Activated CD4-positive, alpha-beta T cell treated with anti-CD3 and anti-CD28 coated beads, Interleukin-2, Interleukin-4, amounts not matched to agents 100 ng/mL and 50 ng/mL, durations not matched to agents 16 hours and 8 hours (primary cell): ENCODE measurements at regions not wholly inside any gene's neighbourhood (a gene's known extent, or its start where the extent isn't known, plus 50 kb on each side); places are given as distances from the start of the nearest gene placed in this dataset.

Source experiments
- DNase-seq: peaks from one replicate; pipeline ENCODE4 v3.0.0-alpha.2; 2020; ENCODE audit warnings: low spot score

DNA sequence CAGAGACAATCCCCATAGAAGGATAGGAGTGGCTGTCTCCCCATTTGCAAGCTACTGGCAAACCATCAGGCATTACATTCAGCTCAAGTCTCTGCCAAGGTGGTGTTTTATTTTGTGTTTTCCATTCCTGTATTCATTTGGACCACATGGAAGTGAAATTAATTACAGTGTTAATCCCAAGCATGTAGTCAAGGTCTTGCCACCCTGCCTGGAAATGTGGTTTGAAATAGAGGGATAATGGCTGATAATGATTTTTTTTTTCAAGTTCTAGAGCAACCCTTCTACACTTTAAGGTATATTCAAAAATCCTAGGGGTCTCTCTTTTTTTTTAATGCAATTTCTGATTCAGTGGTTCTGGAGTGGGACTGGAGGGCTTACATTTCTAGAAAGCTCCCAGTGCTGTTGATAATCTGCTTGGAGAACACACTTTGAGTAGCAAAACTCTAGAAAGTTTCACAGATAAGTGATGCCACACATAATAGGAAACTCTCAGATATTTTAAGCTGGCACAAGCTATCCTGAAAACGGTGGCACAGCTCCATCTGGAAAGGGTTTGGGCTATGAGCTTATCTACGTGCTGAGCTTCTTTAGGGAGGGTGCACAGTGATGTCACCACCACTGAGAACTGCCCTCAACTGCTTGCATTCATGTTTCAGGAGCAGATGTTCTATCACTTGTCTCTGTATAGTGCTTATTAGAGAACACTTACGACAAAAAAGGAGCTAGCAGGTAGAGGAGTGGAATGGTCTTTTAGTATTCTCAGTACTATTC lies 140.1 kb upstream of the IL12A start:
- DNase-seq: no peak

DNA sequence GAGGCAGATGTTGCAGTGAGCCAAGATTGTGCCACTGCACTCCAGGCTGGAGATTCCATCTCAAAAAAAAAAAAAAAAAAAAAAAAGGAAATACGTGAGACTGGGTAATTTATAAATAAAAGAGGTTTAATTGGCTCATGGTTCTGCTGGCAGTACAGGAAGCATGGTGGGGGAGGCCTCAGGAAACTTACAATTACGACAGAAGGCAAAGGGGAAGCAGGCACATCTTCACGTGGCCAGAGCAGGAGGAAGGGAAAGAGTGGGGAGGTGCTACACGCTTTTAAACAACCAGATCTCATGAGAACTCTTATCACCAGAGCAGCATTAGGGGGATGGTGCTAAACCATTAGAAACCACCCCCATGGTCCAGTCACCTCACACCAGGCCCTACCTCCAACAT lies 138.2 kb upstream of the IL12A start:
- DNase-seq: no peak

DNA sequence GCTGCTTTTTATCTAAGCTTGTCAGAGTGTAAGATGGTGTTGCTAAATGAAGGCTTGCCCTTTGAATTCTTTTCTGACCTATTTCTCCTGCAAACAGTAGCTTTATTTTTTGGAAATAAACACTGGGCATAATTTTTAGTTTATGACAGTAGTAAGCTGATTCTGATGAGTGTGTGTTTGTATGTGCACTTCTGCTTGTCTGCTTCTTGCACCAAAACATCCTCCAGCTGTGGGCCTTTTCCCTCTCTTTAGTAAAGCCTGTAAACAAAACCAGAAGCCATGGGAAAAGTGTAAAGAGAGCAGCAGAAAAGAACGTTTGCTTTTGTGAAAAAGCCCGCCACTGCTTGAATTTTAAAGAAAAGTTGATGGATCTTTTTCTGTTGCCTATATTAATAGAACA lies 136.4 kb upstream of the IL12A start:
- DNase-seq: no peak

DNA sequence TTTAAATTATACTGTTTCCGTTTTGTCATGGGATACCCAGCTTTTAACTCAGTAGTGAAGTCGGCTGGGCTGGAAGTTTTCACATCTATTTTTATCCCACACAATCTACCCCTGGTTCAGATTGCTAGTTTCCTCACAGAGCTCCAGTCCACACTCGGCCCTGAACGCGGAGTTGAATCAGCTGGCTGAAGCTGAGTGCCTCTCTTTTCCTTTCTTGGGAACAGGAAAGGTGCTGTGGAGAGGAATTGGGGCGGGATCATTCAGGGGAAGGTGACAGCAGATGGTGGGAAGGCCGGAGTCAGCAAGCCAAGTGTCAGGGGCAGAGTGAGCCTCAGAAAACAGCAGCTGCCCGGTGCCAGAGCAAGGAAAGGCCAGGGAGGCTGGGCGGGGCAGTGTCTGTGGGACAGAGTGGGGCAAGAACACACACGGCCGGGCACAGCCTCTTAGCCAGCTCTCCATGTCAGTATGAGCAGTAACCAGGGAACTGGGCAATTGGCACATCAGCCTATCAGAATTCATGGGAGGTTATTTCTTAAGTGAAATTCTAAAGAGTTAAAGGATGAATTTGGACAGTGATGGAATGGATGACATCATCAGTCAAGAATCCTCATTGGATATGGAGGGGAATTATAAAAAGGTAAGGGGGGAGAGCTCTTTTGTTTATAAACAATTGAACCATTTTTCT lies 135.7 kb upstream of the IL12A start:
- no peak for DNase-seq

DNA sequence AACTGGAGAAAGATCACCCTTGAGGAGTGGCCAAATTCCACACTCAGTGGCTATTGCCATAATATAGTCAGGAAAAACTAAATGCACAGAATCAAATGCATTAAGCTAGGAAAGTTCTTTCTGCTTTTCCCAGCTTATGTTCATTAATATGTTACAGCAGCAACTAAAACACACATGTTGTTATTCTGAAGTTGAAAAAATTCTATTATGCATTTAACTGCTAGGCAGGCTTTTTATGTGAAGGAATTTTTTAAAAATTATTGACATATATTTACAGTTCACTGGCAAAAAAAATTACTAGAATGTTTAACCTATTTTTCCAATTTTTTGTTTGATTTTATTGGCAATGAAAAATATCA lies 135.2 kb upstream of the IL12A start:
- DNase-seq: no peak

DNA sequence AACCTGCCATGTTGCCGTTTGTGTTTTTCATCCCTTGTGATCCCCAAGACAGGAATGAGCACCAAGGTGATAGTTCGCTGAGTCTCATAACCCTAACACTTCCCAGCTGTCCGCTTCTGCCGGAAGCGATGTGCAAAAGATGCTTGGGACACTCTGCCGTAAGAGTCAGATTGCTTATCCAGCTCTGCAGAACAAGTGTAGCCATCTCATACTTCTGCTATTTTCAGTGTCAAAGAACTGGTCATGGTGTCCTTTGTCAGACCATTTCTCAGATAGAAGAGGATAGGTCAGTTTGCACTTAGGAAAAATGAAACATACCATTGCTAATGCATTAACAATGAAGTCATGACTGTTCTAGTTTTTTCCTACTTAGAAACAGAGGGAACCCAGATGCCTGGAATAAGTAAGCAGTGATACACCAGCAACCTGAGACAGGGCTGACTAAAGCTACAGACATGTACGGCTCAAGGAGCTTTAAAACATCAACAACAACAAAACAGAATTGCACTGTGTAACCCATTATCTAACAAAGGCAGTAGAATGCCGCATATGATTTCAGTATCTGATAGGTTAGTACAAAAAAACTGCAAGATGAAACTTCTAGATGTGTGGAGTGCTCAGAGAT lies 134.0 kb upstream of the IL12A start:
- no peak for DNase-seq

DNA sequence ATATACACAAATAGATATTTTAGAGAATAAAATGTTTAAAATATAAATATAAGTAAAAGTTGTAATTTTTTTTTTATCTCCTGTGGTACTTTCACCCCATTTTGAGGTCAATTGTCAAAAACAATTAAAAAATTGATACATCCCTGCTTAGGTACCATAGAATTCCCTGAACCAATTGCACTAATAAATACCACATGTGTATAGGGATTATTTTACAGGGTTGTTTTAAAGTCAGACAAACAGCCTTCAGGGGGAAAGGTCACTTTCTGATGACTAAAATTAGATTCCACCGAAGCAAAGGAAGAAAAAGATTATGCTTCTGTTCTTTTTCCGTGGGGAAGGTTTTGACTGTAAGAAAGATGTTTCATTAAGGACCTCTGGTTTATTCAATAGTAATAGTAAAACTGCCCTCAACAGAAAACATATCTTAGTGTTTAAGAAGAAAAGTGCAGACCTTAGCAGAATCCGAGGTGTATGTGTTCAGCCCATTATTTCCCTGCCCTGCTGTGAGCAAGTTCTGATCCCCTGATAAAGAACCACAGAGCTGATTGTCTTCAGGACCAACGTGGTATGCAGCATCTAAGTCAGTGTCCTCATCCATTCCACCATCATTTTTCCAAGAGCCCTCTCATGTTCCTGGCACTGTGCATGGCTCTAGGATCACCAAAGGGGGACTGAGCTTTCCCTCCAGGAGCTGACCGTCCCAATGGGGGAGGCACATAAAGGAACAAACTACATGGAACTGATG lies 132.9 kb upstream of the IL12A start:
- no peak for DNase-seq

DNA sequence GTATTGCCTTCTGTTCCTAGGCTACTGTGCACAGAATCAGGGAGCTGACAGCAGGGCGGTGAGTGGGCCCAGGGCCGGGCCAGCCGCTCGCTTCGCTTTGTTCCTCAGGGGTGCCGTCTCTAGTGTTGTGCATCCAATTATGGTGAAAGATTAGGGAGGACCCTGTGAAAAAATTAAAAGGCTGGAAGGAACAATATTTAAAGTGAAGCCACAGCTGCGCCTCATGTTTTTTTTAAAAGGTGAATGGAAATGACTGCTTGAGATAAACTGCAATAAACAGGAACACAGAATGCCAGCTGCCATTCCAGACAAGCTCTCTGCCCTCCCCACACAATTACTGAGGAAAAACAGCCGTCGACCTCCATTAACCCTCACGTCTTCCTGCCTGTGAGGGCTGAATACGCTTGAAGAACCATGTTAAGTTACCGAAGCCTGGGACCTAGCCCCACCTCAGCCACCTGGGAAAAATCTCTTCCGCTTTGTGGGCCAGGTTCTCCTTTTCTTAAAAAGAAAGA lies 132.0 kb upstream of the IL12A start:
- no peak for DNase-seq

DNA sequence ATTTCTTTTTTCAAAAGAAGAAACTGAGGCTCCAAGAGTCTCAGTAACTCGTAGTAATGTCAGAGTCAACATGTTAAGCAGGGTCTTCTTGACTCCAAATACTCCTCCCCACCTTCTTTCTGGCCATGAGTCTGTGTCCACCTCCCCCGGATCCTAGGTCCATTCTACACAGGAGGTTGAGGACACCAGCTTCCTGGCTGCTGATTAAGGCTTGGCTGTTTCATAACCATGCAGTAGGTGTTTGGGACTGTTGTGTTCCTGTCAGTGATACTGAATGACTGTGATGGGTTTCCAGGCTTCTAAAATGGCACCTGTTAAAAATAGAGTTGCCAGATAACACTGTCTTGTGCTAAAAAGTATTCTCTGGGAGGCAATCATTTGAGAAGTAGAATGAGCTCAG lies 130.8 kb upstream of the IL12A start:
- DNase-seq: no peak

DNA sequence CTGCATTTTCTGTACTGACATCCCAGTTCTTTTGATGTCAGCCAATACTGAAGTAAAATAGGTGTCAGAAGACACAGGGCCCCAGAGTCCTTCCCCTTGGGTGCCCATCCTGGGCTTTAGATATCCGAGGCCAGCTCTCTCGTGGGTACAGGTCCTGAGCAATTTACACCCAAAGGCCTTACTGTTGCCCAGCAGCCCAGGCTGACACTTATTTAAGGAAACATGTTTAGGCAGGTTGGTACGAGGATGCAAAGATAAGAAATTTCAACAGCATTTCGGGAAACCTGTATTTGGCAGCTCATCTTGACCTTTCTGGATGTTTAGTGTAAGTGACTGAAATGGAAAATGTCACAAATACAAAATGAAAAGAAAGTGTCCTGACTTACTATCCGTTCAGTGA lies 130.0 kb upstream of the IL12A start:
- DNase-seq: no peak

DNA sequence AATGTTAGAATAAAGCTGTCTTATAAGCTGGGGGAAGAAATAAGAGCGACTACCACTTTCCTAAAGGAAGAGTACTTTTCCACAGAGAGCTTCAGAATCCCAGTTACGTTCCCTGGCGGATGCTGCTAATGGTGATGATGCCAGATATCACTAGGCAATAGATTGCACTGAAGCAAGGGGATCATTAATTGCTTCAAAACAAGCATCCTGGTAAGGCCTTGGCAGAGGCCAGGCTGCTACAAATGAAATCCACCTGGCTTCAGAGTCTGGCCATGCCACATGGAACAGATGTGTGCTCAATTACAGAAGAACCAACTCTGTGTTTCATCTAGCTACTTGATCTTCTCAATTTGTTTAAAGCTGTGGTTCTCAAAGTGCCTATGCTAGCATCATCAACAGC lies 129.2 kb upstream of the IL12A start:
- DNase-seq: no peak

DNA sequence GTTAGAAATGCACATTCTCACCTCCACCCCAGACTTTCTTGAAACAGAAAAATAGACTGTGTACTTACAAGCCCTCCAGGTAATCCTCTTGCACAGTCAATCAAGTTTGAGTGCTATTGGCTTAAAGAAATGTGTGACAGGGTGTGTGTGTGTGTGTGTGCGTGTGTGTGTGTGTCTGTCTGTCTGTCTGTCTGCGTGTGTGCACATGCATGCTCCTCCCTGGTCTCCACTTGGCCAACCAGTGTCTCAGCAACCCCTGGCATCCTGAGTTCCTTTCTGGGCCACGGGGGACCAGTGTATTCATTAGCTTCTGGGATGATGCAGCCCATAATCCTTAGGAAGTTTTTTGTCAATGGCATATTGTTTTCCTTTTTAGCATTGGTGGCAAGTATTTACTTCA lies 128.8 kb upstream of the IL12A start:
- DNase-seq: no peak

DNA sequence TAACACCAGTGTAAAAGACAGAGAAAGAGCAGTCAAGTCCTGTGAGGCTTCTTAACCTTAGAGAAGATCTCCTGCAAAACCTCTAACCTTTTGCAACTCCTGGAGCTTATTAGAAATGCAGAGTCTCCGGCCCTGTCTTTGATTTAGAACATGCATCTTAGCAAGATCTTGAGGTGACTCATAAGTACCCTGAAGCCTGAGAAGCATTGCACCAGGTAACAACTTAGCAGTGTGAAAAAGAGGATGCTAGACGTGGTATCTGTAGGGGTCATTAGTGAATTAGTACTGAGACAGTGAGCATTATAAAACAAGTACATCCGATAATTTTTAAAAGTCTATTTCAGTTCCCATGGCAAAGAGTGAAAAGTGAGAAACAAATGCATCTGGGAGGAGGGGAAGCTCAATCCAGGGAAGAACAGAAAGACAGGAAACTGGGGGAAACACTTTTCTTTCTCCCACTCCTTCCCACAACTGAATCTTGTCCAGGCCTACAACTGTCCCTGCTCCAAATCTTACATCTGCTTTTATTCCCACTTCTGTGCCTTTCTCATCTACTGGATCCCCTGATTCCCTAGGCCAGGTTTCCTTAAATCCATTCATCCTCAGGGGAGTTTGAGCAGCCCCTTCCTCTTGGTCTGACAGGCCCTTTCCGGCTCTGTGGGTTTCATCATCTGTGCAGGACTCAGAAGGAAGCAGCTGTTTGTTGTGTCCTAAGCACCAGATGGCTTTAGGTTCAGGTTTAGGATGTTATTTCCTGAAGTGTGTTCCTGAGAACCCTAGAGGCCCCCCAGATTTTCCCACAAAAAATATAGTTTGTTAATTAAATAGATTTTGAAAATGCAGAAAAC lies 128.1 kb upstream of the IL12A start:
- DNase-seq: no peak

DNA sequence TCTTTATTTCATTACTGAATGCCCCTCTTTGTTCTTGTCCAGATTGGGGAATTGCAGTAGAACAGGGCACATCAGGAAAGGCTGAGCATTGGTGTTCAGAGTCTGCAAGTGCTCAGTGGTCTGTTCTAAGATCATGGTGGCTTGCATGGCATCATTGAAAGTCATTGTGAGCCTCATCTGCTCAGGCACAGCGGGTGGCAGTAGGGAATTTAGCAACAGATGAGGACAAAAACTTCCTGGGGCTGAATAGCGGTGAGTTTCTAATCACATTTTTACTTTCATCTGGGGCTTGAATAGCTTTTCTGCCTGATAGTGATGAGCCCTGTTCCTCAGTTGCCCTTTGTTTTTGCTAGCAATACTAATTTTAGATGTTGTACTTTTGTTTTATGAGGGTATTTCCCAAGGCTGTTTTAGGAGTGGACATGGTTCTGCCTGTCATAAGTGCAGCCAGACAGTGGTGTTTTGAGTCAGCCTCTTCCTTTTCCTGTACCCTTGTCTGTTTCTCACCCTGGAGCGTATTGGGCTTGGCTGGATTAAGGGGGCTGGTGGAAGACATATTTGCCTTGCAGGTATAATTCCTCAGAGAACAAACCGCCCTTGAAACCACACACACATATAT lies 127.2 kb upstream of the IL12A start:
- DNase-seq: no peak

DNA sequence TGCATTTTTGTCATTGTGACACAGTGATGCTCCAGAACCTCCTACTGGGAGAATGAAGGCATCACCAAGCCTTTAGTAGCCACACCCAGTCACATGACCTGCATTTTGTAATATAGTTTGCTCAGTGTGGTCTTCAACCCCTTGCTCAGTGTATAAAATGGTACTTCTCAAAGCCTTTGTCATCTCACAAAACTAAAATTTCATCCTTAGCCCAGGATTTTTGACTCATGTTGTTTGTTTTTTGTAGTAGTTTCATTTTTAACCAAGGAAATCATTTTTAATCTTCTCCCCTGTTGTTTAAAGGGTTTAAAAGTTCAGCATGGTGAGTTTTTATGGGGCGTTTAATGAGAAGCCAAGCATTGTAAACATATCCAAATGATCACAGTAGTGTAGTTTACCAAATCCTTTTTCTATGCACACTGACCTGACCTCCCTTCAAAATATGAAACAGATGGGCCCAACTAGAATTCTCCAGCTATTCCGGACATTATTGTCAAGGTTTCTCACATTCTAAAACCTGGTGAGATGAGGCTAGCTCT lies 123.5 kb upstream of the IL12A start:
- no peak for DNase-seq

DNA sequence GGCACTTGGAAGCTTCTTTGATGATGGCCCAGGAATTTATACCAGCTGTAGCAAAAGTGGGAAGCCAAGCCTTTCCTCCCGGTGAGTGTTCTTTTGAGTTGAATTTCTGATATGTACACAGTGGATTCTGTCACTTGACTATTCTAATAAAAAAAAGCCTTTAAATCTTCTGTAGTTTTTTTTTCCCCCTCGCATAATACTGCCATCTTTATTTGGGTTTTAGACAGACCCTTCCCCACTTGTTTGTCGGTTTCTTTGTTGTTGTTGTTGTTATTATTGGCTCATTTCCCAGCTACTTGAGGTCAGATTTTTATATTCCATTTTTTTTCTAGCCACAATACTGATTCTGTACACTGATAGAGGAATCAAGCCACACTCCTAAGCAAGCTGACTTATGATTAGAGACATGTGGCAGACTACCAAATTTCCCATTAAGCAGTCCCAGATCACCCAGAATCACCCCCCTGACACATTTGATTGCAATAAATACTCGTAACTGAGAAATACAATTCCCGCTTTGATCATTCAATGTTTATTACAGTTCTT lies 122.4 kb upstream of the IL12A start:
- DNase-seq: no peak

DNA sequence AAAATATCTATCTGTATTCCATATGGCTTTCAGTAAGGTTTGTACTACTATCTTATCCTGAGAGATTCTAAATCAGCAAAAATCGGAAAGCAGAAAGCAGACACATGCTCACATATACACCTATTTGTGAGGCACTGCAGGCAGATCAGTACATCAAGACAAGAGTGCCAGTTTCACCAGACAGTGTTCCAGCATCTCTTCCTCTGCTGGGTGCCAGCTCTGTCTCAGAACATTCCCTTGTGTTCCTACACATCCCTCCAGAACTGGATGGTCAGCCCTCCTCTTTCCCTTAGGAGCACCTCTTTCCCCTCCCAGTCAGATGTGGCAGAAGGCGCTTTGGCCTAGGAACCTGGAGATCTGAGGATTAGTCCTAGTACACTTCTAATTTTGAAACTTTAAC lies 121.3 kb upstream of the IL12A start:
- no peak for DNase-seq

DNA sequence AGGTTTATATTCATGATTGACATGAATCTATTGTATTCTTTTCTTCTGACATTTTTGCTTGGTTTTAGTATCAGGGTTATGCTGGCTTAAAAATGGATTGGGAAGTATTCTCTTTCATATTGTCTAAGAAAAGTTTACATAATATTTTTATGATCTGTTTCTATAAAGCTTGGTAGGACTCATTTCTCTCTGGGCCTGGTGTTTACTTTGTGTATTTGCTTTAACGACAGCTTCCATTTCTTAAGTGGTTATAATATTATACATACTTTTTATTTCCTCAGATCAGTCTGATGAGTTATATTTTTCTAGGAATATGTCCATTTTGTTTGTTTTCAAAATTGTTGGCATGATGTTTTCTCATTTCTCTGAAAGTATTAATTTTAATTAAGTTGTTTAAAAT lies 117.9 kb upstream of the IL12A start:
- DNase-seq: no peak

DNA sequence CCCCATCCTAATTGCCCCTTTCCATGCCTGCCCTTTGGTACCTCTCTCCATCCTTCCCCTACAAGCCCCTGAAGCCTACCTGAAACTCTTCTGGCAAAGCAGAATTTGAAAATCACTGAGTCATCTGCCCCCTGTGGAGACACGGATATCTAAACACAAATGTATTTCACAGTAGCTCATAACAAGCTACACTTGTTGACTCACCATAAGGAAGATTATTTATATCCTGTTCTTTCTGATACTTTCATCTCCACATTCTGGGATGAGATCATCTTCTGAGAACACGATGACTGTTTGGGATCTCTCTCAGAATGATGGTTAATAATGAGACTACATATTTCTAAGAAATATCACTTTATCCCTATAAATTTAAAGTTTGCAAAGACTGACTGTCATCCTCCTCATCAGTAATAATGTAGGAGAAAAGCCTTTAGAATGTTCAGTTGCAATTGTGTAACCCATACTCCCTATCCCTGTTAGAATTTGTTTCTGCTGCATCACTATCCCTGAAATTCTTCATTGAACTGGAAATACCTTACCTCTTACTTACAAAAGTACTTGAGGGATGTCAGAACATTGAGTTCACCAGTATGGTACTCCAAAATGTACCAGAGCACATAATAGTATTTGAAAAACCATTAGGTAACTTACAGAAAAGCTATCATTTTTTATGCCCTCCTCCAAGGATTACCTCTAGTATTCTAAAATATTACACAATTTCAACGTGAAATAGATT lies 116.1 kb upstream of the IL12A start:
- DNase-seq: peak; percentile 5

DNA sequence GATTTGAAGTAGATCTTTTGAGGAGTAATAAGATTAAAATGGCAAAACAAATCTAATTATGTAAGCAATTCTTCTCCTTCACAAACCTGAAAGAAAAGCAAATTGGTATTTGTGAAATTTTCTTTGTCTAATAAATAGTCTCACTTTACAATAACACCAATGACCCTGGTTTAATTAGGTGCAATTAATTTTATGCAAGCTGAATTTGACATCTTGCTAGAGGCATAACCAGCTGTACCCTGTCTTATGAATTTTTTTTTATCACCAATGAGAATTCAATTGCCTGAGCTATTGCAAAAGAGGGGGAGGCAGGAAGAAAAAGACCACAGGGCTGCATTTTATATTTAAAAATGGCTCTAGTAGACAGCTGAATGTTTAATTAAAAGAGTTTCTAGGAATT lies 113.5 kb upstream of the IL12A start:
- no peak for DNase-seq
